Stimulated activated memory B cell treated with anti-CD40 and anti-IgM and Interleukin-4, amounts not matched to agents 10 μg/mL and 1 μg/mL and 100 μg/mL, for 72 hours (primary cell): ENCODE measurements at regions not wholly inside any gene's neighbourhood (a gene's known extent, or its start where the extent isn't known, plus 50 kb on each side); places are given as distances from the start of the nearest gene placed in this dataset.

Experiments used
- ATAC-seq: fragments of 150-1000 bp; cut with Tn5 transposase; 2 replicates; pipeline ENCODE4 v1.10.0; 2021
- H3K27ac Mint-ChIP-seq: one replicate; pipeline ENCODE4 v1.8.0; 2022; ENCODE audit warnings: mild to moderate bottlenecking, mixed read lengths
- H3K27me3 Mint-ChIP-seq: one replicate; pipeline ENCODE4 v1.8.0; 2022; ENCODE audit warnings: mixed read lengths
- H3K36me3 Mint-ChIP-seq: one replicate; pipeline ENCODE4 v1.8.0; 2022; ENCODE audit warnings: mixed read lengths
- H3K4me1 Mint-ChIP-seq: one replicate; pipeline ENCODE4 v1.8.0; 2022; ENCODE audit warnings: mixed read lengths
- H3K4me3 Mint-ChIP-seq: one replicate; pipeline ENCODE4 v1.8.0; 2022; ENCODE audit warnings: mild to moderate bottlenecking, moderate library complexity, mixed read lengths
- H3K9me3 Mint-ChIP-seq: one replicate; pipeline ENCODE4 v1.8.0; 2022; ENCODE audit warnings: mixed read lengths

GRCh38 chr2:224278531-224278930 lies 123.4 kb downstream of the FAM124B start:
- H3K9me3 Mint-ChIP-seq = no peaks in the 10 kb centered on the region
- H3K27me3 Mint-ChIP-seq = peaks cover 19% of the 10 kb centered on the region
- H3K27ac Mint-ChIP-seq = no peak overlapping the region

DNA sequence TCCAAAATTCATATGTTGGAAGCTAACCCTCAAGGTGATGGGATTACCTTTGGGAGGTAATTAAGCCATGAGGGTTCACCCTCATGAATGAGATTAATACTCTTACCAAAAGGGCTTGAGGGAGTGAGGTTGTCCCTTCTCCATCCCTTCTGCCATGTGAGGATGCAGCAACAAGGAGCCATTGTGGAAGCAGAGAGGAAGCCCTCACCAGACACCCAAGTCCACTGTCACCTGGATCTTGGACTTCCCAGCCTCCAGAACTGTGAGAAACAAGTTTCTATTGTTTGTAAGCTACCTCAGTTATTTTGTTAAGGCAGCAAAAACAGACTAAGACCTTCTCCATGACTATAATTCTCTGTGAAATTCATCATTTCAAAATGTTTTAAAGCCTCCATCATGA lies 125.7 kb downstream of the FAM124B start:
- Mint-ChIP-seq H3K4me1 (no peaks in the 10 kb centered on the region), H3K27ac (no peak overlapping the region), H3K27me3 (peaks cover 19% of the 10 kb centered on the region), H3K9me3 (no peaks in the 10 kb centered on the region), H3K36me3 (no peaks in the 10 kb centered on the region), H3K4me3 (no peak overlapping the region)
- no peak for ATAC-seq

More at GRCh38 chr2:224278531-224278930, 123.4 kb downstream of the FAM124B start:
- Mint-ChIP-seq H3K4me1 (no peaks in the 10 kb centered on the region), H3K36me3 (no peaks in the 10 kb centered on the region), H3K4me3 (no peak overlapping the region)
- no peak for ATAC-seq

- H3K9me3 Mint-ChIP-seq = no peaks in the 10 kb centered on the region
- no peak overlapping the region for H3K27ac Mint-ChIP-seq
- H3K36me3 Mint-ChIP-seq = no peaks in the 10 kb centered on the region
Measured at GRCh38 chr2:224272237-224272910, 129.5 kb downstream of the FAM124B start.

DNA sequence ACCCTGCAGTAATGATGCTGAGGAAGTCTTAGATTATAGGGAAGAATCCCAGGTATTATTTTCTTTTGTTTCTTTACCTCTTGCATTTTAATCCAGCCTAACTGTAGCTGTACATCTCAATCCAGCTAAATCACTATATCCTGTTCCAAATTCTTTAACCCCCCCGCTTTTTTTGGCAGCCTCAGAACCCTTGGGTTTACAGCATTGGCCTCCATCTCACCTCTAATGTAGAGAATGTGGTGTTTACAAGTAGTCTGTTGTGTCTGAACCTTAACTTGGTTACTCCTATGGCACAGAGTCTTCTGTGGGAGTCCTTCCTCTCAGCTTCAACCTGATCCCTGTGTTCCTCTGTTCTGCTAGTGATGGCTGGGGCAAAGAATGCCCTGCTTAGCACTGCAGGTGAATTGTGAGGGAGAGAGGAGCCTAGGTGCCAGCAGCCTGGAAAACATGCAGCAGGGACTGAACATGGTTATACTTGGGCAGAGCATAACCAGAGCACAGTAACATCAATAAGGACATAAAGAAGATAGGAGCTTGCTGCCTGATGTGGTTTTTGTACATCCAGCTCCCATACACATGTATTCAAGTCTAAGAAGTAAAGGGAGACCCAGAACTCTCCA lies 130.2 kb downstream of the FAM124B start:
- no peaks in the 10 kb centered on the region for H3K9me3 Mint-ChIP-seq
- no peak for ATAC-seq
- H3K27ac Mint-ChIP-seq = no peak overlapping the region
- no peaks in the 10 kb centered on the region for H3K4me1 Mint-ChIP-seq
- H3K36me3 Mint-ChIP-seq = no peaks in the 10 kb centered on the region
- H3K27me3 Mint-ChIP-seq = peaks cover 16% of the 10 kb centered on the region
- no peak overlapping the region for H3K4me3 Mint-ChIP-seq

More at GRCh38 chr2:224272237-224272910, 129.5 kb downstream of the FAM124B start:
- Mint-ChIP-seq H3K4me3 (no peak overlapping the region), H3K27me3 (peaks cover 16% of the 10 kb centered on the region), H3K4me1 (no peaks in the 10 kb centered on the region)
- ATAC-seq = no peak

GRCh38 chr2:224268441-224268840 lies 133.5 kb downstream of the FAM124B start:
- no peak for ATAC-seq
- Mint-ChIP-seq H3K27ac (no peak overlapping the region), H3K9me3 (no peaks in the 10 kb centered on the region), H3K27me3 (peaks cover 9% of the 10 kb centered on the region), H3K36me3 (no peaks in the 10 kb centered on the region), H3K4me3 (no peak overlapping the region), H3K4me1 (no peaks in the 10 kb centered on the region)

DNA sequence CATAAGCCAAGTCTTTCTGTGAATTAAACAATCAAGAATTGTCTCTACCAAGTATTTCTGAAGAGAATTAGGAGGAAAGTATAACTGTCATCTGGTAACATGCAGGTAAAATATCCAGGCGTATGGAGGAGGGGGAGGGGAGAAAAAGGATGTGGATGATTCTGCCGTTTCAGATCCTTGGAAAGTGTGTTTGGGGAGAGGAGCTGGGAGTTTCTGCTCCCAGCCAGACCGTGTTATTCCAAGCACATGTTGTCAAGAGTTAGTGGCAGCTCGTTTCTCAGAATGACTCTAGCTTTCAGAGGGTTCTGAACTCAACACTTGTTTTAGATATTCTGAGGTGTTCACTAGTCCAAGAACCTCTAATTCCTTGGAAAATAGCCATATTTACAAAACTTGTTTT lies 137.6 kb downstream of the FAM124B start:
- peaks cover 14% of the 10 kb centered on the region for H3K27me3 Mint-ChIP-seq
- no peak for ATAC-seq
- H3K4me1 Mint-ChIP-seq = peaks cover 7% of the 10 kb centered on the region
- H3K4me3 Mint-ChIP-seq = no peak overlapping the region
- no peak overlapping the region for H3K27ac Mint-ChIP-seq
- H3K36me3 Mint-ChIP-seq = no peaks in the 10 kb centered on the region
- H3K9me3 Mint-ChIP-seq = no peaks in the 10 kb centered on the region

DNA sequence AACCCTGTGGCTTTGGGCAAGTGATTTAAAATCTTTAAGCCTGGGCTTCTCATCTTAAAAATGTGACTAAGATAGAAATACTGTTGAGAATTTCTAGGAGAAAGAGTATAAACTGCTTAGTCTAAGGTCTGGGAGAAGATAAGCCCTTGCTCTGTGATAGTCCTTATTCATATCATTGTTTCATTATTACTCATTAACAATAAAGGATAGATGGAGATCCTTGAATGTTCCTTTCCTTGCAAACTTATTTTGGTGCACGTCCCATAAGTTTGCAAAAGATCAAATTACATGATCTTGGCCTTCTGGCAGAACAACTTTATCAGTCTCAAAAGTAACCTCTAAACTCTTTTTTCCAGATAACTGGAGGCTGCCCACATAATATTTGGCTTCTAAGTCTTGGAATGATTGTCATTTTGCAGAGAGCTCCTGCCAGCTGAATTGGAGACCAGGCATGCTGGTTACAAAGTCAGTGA lies 138.3 kb downstream of the FAM124B start:
- Mint-ChIP-seq H3K4me1 (peaks cover 7% of the 10 kb centered on the region), H3K27ac (no peak overlapping the region), H3K27me3 (peaks cover 14% of the 10 kb centered on the region), H3K4me3 (no peak overlapping the region), H3K36me3 (no peaks in the 10 kb centered on the region), H3K9me3 (no peaks in the 10 kb centered on the region)
- no peak for ATAC-seq

DNA sequence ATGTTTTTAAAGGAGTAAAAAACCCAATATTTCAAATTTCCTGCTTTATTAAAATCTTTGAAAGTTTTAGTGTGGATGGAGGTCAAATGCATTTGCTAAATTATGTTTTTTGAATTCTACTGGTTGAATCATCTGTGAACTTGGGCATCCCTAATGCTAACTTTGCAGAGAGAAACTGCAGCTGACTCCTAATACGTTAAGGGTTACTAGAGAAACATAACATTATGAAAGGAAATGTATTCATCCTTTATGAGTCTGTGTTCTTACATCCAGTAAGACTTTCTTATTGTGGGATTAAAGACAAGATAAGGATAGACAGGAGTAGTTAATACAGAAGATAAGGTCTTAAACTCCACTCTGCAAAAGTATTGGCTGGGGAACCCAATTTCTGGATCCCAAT lies 140.6 kb downstream of the FAM124B start:
- Mint-ChIP-seq H3K4me3 (no peak overlapping the region), H3K4me1 (peaks cover 7% of the 10 kb centered on the region), H3K27ac (no peak overlapping the region), H3K36me3 (no peaks in the 10 kb centered on the region), H3K9me3 (no peaks in the 10 kb centered on the region), H3K27me3 (peaks cover 14% of the 10 kb centered on the region)
- ATAC-seq = no peak

DNA sequence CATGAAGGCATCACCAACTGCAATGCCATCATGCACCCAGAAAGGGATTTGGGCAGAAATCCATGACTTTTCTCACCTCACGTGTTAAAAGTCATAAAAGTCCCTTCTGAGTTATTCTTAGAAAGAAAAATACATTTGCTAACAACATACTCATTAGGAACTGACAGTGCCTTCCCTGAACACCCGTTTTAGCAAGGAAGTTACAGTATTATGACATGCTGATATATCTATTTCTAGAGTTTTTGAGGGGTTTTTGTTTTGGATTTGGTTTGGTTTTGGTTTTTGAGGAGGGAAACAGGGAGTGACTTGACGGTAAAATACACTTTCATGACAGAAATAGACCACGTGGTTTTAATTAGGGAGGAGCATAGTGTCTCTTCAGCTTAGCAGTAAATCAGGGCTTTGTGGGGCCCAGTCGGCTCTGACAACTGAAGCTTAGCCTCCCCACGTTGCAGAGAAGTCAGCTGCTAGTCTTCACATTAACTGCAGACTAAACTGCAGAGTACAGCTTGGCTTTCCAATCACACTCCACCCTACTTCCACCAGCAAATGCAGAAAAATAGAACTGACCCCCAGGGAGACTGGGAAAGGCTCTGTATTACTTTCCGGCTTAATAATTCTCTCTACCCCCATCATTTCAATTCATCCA lies 141.4 kb downstream of the FAM124B start:
- Mint-ChIP-seq H3K4me3 (no peak overlapping the region), H3K27me3 (peaks cover 14% of the 10 kb centered on the region)
- no peak for ATAC-seq

DNA sequence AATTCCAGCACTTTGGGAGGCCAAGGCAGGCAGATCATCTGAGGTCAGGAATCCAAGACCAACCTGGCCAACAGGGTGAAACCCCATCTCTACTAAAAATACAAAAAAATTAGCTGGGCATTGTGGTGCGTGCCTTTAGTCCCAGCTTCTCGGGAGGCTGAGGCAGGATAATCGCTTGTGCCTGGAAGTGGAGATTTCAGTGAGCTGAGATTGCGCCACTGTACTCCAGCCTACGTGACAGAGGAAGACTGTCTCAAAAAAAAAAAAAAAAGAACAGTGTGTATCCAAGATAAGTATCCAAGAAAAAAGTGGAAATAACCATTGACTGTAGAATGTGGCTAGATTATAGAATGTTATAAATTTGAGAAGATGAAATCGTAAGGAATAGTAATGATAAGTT lies 142.1 kb downstream of the FAM124B start:
- no peaks in the 10 kb centered on the region for H3K36me3 Mint-ChIP-seq
- peaks cover 14% of the 10 kb centered on the region for H3K27me3 Mint-ChIP-seq
- no peak overlapping the region for H3K4me3 Mint-ChIP-seq
- H3K27ac Mint-ChIP-seq = no peak overlapping the region
- peaks cover 7% of the 10 kb centered on the region for H3K4me1 Mint-ChIP-seq
- no peak for ATAC-seq
- no peaks in the 10 kb centered on the region for H3K9me3 Mint-ChIP-seq

More for the DNA sequence above, 141.4 kb downstream of the FAM124B start:
- no peak overlapping the region for H3K27ac Mint-ChIP-seq
- peaks cover 7% of the 10 kb centered on the region for H3K4me1 Mint-ChIP-seq
- no peaks in the 10 kb centered on the region for H3K36me3 Mint-ChIP-seq
- no peaks in the 10 kb centered on the region for H3K9me3 Mint-ChIP-seq

DNA sequence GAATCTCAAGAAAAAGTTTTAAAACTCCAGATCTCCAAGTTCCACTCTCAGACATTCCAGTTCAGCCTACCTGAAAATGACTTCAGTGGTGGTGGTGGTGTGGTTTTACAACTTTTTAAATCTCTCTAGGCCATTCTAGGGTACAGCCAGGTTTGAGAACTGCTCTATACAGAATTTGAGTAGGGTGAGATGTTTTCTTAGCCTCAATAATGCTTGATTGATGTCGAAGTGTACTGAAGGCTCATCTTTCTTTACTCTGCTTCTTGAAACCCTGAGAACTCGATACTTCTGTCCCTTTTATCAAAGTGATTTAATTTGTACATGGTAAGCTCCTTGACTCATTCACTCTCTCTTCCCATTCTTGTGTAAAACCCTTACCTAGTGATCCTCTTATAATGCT lies 143.8 kb downstream of the FAM124B start:
- ATAC-seq = no peak
- peaks cover 14% of the 10 kb centered on the region for H3K27me3 Mint-ChIP-seq
- no peak overlapping the region for H3K27ac Mint-ChIP-seq
- H3K4me1 Mint-ChIP-seq = peaks cover 7% of the 10 kb centered on the region
- H3K9me3 Mint-ChIP-seq = no peaks in the 10 kb centered on the region
- H3K4me3 Mint-ChIP-seq = no peak overlapping the region
- no peaks in the 10 kb centered on the region for H3K36me3 Mint-ChIP-seq

GRCh38 chr2:224257156-224257555 lies 144.8 kb downstream of the FAM124B start:
- Mint-ChIP-seq H3K27ac (no peak overlapping the region), H3K4me3 (no peak overlapping the region), H3K27me3 (peaks cover 14% of the 10 kb centered on the region), H3K4me1 (peaks cover 7% of the 10 kb centered on the region), H3K9me3 (no peaks in the 10 kb centered on the region), H3K36me3 (no peaks in the 10 kb centered on the region)
- ATAC-seq = no peak

DNA sequence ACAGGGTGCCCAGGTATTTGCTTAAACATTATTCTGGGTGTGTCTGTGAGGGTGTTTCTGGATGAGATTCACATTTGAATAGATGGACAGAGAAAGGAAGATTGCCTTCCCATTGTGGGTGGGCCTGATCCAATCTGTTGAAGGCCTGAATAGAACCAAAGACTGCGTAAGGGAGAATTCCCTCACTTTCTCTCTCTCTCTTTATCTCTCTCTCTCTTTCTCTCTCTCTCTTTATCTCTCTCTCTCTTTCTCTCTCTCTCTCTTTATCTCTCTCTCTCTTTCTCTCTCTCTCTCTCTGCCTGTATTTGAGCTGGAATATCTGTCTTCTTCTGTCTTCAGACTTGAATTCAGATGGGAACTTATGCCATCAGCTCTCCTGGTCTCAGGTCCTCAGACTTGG lies 148.4 kb downstream of the FAM124B start:
- Mint-ChIP-seq H3K36me3 (no peaks in the 10 kb centered on the region), H3K27me3 (no peaks in the 10 kb centered on the region), H3K27ac (no peak overlapping the region), H3K9me3 (no peaks in the 10 kb centered on the region), H3K4me3 (no peak overlapping the region), H3K4me1 (no peaks in the 10 kb centered on the region)
- ATAC-seq = no peak

DNA sequence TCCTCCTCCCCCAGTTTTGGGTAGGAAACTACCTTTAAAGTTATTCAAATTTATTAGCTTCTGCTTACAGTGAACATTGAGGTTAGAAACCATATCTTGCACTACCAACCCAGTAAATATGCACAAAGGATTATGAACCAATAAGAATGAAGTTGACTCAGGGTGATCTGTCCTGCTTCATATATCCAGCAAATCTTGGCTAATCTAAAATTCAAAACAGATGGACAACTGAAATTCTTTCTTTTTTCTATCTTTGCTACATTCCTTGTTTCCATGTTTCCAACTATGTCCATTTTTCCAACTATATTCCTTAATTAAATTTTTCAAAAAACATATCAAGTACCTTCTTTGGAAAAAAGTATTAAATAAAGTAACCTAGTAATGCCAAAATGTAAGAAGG lies 149.3 kb downstream of the FAM124B start:
- no peaks in the 10 kb centered on the region for H3K36me3 Mint-ChIP-seq
- H3K4me3 Mint-ChIP-seq = no peak overlapping the region
- no peak overlapping the region for H3K27ac Mint-ChIP-seq
- ATAC-seq = no peak
- no peaks in the 10 kb centered on the region for H3K27me3 Mint-ChIP-seq
- H3K9me3 Mint-ChIP-seq = no peaks in the 10 kb centered on the region
- H3K4me1 Mint-ChIP-seq = no peaks in the 10 kb centered on the region

DNA sequence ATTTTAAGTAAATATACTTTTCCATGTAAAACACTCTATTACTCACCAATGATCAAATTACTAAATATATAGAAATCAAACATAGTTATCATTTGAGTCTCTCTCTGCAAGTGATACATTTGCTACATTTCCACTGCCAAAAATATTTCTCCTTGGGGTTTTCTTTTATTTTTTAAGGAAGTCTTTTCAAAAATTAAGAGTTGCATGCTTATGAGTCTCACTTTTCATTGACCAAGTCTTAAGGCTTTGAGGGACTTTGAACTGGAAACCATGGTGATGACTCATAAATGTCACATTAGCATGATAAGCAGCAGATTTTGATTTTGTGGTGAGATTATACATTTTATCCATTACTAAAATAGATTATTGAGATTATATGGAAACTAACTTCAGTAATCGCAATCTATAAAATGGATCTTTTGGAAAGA lies 152.9 kb downstream of the FAM124B start:
- Mint-ChIP-seq H3K27me3 (peaks cover 2% of the 10 kb centered on the region), H3K36me3 (no peaks in the 10 kb centered on the region), H3K9me3 (no peaks in the 10 kb centered on the region), H3K4me1 (no peaks in the 10 kb centered on the region), H3K27ac (no peak overlapping the region), H3K4me3 (no peak overlapping the region)
- no peak for ATAC-seq

- H3K9me3 Mint-ChIP-seq = no peaks in the 10 kb centered on the region
- H3K27ac Mint-ChIP-seq = no peak overlapping the region
- no peaks in the 10 kb centered on the region for H3K4me1 Mint-ChIP-seq
- peaks cover 17% of the 10 kb centered on the region for H3K27me3 Mint-ChIP-seq
- no peaks in the 10 kb centered on the region for H3K36me3 Mint-ChIP-seq
- ATAC-seq = no peak
- H3K4me3 Mint-ChIP-seq = no peak overlapping the region
Measured at GRCh38 chr2:224242561-224242960, 159.3 kb downstream of the FAM124B start.
